ENCODE measurements at regions not wholly inside any gene's neighbourhood (a gene's known extent, or its start where the extent isn't known, plus 50 kb on each side); places are given as distances from the start of the nearest gene placed in this dataset.
"Not testable (repeated sequence)": the region's sequence is repeated elsewhere in the genome, so short reads cannot be mapped to it uniquely, and the experiment has no call there.

DNA sequence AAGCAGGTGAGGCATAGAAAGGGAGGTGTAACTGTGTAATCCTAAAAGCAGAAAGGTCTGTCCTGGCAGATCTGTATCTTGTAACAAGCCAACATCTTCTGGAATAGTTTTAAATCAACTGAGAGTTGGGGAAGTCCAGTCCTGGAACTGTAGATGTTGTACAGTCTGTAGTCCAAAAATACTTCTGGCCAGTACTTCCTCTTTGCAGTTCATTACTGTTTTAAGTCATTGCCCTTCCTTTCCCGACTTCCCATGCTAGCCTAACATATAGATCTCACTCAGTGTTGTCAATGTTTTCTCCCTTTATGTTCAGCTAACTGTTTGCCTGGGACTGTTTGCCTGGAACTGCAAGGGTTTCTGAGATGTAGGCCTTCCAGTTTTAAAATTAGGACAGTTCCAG, 168.5 kb upstream of the ISL1 start:
- Histone ChIP-seq H3K27me3 (no peaks in the 10 kb centered on the region), H3K4me3 (no peak overlapping the region), H3K36me3 (no peaks in the 10 kb centered on the region), H3K4me1 (no peaks in the 10 kb centered on the region), H3K27ac (no peak overlapping the region), H3K9me3 (no peaks in the 10 kb centered on the region)
- no peak for DNase-seq
- TF ChIP-seq POLR2A (IDR thresholded peaks at IDR 0.05) (no peak), CTCF (IDR thresholded peaks at IDR 0.05) (no peak)

DNA sequence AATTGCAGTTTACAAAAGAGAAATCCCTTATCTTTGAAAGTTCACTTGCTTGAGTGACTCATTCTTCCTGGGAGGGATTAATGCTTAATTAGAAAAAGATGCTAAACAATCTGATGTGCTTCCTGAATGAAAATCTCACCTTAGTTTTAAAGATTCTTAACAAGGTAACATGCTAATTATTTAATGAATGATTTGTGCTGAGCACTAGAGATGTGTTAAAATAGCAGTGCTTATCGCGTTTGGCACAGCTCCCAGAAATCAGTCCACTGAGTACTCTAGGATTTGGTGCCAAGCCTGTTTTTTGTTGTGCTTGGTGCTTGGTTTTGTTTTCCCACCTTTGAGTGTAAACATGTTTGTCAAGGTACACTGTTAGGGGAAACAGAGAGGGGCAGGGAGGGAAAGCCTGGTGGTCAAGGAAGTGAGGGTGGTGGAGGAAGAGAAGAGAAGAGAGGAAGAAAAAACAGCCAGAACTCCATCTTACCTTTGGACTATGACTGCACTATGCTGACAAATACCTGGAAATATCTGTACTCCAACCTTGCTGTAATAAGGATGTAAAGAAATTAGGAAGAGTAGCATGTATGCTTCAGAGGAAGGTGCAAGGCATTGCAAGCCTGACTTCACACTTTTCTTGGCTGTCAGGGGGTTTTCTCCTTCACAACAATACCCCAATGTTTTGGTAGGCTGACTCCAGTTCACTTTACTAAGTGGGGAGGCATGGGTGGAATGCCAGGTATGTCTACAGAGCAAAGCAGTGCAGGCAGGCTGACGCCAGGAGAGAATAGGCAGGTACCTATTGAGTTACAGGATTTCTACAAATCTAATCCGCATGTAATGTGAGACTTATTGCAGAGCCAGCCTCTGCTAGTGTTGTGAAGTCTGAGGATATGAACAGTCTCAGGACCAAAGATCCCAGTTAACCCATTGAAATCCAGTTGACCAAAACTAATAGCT, 157.2 kb upstream of the ISL1 start:
- peak overlapping the region in 1 of 4 donors; percentile 2 for H3K27ac ChIP-seq
- TF ChIP-seq CTCF (IDR thresholded peaks at IDR 0.05): no peak
- TF ChIP-seq POLR2A (IDR thresholded peaks at IDR 0.05): no peak
- peak in 1 of 3 donors; percentile 51 for DNase-seq
- peaks cover 0 to 9% (median 1%) of the 10 kb centered on the region in 4 donors for H3K9me3 ChIP-seq
- H3K4me1 ChIP-seq: peaks cover 0 to 3% (median 0%) of the 10 kb centered on the region in 4 donors
- H3K36me3 ChIP-seq: no peaks in the 10 kb centered on the region
- no peaks in the 10 kb centered on the region for H3K27me3 ChIP-seq
- no peak overlapping the region for H3K4me3 ChIP-seq

GRCh38 chr5:51227963-51228470, 155.2 kb upstream of the ISL1 start:
- Histone ChIP-seq H3K4me1 (peaks cover 0 to 3% (median 0%) of the 10 kb centered on the region in 4 donors), H3K27me3 (no peaks in the 10 kb centered on the region), H3K36me3 (no peaks in the 10 kb centered on the region), H3K27ac (no peak overlapping the region), H3K9me3 (peaks cover 0 to 9% (median 1%) of the 10 kb centered on the region in 4 donors), H3K4me3 (no peak overlapping the region)
- no peak for DNase-seq
- TF ChIP-seq POLR2A (IDR thresholded peaks at IDR 0.05) (no peak), CTCF (IDR thresholded peaks at IDR 0.05) (no peak)

DNA sequence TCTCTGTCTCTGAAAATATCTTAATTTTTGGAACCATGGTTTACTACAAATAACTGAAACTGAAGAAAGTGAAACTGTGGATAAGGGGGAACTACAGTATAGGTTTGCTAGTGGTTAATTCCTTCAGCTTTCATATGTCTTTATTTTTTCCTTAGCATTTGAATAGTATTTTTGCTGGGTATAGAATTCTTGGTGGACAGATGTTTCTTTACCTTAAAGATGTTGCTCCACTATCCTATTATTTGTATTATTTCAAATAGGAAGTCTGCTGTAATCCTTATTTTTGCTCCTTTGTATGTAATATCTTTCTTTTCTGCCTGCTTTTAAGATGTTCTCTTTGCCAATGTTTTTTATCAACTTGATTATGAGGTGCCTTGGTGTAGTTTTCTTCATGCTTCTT, 152.9 kb upstream of the ISL1 start:
- no peaks in the 10 kb centered on the region for H3K36me3 ChIP-seq
- TF ChIP-seq CTCF (IDR thresholded peaks at IDR 0.05): no peak
- DNase-seq: no peak
- no peak overlapping the region for H3K27ac ChIP-seq
- H3K4me1 ChIP-seq: peaks cover 0 to 2% (median 0%) of the 10 kb centered on the region in 4 donors
- H3K4me3 ChIP-seq: no peak overlapping the region
- peaks cover 0 to 9% (median 1%) of the 10 kb centered on the region in 4 donors for H3K9me3 ChIP-seq
- no peaks in the 10 kb centered on the region for H3K27me3 ChIP-seq

DNA sequence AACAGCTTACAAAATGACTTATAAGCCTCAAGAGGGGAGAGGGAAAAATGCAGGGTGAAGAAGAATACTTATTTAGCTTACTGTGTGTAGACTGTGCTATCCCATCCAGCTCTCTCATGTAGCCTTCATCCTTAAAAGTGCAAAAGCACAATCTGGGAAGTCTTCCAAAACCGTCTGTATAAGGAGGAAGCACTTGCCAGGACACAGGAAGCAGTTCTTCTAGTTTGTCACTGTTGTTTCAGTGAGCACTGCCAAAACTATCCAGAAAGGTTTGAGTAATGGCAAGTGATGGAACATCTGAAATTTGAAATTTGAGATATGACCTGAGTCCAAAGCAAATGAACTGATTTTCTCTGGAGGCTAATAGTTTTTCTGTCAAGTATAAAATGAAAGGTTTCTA, 140.8 kb upstream of the ISL1 start:
- TF ChIP-seq CTCF (IDR thresholded peaks at IDR 0.05): no peak
- no peak for TF ChIP-seq POLR2A (IDR thresholded peaks at IDR 0.05)
- H3K36me3 ChIP-seq: no peaks in the 10 kb centered on the region
- no peaks in the 10 kb centered on the region for H3K27me3 ChIP-seq
- no peak for DNase-seq
- no peaks in the 10 kb centered on the region for H3K9me3 ChIP-seq
- H3K27ac ChIP-seq: no peak overlapping the region
- H3K4me1 ChIP-seq: no peaks in the 10 kb centered on the region
- H3K4me3 ChIP-seq: no peak overlapping the region

DNA sequence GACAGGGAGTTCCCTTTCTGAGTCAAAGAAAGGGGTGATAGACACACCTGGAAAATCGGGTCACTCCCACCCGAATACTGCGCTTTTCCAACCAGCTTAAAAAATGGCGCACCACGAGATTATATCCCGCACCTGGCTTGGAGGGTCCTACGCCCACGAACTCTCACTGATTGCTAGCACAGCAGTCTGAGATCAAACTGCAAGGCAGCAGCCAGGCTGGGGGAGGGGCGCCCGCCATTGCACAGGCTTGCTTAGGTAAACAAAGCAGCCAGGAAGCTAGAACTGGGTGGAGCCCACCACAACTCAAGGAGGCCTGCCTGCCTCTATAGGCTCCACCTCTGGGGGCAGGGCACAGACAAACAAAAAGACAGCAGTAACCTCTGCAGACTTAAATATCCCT, 132.3 kb upstream of the ISL1 start:
- H3K27ac ChIP-seq, H3K27me3 ChIP-seq, H3K4me1 ChIP-seq, H3K9me3 ChIP-seq, H3K36me3 ChIP-seq, DNase-seq, H3K4me3 ChIP-seq: not testable (repeated sequence)
